Right lobe of liver (tissue), 4 donors: ENCODE measurements at regions not wholly inside any gene's neighbourhood (a gene's known extent, or its start where the extent isn't known, plus 50 kb on each side); places are given as distances from the start of the nearest gene placed in this dataset.

ENCODE experiments used
- POLR2A ChIP-seq: fragments of 450-650 bp; IDR thresholded peaks from one replicate; pipeline ENCODE4 v1.6.1; 2017; ENCODE audit warnings: antibody characterized with exemption, mild to moderate bottlenecking
- TF ChIP-seq, protein P1 (sequence below), 4 donors: fragments of 200-600 bp in 3 of 4; fragments of 450-650 bp in 1 of 4; IDR thresholded peaks; one replicate each; pipeline versions ENCODE4 v1.5.1 to v1.8.0; 2016 to 2022; ENCODE audit warnings: antibody characterized with exemption in 4 of 4, mild to moderate bottlenecking in 2 of 4
- donor health status: DM: no; HTN: no; CAD: no.
- donor health status: DM: no; HTN: no; CAD: no.
- donor health status: DM: no; HTN: yes; CAD: no.

GRCh38 chr20:52794853-52795252 is 177.3 kb upstream of the TSHZ2 start:
- TF ChIP-seq, protein P1, sequence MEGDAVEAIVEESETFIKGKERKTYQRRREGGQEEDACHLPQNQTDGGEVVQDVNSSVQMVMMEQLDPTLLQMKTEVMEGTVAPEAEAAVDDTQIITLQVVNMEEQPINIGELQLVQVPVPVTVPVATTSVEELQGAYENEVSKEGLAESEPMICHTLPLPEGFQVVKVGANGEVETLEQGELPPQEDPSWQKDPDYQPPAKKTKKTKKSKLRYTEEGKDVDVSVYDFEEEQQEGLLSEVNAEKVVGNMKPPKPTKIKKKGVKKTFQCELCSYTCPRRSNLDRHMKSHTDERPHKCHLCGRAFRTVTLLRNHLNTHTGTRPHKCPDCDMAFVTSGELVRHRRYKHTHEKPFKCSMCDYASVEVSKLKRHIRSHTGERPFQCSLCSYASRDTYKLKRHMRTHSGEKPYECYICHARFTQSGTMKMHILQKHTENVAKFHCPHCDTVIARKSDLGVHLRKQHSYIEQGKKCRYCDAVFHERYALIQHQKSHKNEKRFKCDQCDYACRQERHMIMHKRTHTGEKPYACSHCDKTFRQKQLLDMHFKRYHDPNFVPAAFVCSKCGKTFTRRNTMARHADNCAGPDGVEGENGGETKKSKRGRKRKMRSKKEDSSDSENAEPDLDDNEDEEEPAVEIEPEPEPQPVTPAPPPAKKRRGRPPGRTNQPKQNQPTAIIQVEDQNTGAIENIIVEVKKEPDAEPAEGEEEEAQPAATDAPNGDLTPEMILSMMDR (IDR thresholded peaks at IDR 0.05) = no peak
- no peak for TF ChIP-seq POLR2A
